ENCODE measurements at regions not wholly inside any gene's neighbourhood (a gene's known extent, or its start where the extent isn't known, plus 50 kb on each side); places are given as distances from the start of the nearest gene placed in this dataset.

- H3K36me3 Mint-ChIP-seq (ENCODE audit: low read depth) = no peaks in the 10 kb centered on the region
- no peaks in the 10 kb centered on the region for H3K27me3 Mint-ChIP-seq (ENCODE audit: low read depth)
- no peak overlapping the region for H3K4me3 Mint-ChIP-seq
- H3K27ac Mint-ChIP-seq = no peak overlapping the region
- TF ChIP-seq, protein P1, sequence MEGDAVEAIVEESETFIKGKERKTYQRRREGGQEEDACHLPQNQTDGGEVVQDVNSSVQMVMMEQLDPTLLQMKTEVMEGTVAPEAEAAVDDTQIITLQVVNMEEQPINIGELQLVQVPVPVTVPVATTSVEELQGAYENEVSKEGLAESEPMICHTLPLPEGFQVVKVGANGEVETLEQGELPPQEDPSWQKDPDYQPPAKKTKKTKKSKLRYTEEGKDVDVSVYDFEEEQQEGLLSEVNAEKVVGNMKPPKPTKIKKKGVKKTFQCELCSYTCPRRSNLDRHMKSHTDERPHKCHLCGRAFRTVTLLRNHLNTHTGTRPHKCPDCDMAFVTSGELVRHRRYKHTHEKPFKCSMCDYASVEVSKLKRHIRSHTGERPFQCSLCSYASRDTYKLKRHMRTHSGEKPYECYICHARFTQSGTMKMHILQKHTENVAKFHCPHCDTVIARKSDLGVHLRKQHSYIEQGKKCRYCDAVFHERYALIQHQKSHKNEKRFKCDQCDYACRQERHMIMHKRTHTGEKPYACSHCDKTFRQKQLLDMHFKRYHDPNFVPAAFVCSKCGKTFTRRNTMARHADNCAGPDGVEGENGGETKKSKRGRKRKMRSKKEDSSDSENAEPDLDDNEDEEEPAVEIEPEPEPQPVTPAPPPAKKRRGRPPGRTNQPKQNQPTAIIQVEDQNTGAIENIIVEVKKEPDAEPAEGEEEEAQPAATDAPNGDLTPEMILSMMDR (IDR thresholded peaks at IDR 0.05; ENCODE audit: unreplicated experiment in 3 of 3) = no peak
- H3K4me1 Mint-ChIP-seq = no peaks in the 10 kb centered on the region
- H3K9me3 Mint-ChIP-seq = no peaks in the 10 kb centered on the region
Measured at GRCh38 chr4:178083968-178084367, 641.7 kb upstream of the AGA start.

- H3K4me1 Mint-ChIP-seq = no peaks in the 10 kb centered on the region
- H3K36me3 Mint-ChIP-seq (ENCODE audit: low read depth) = no peaks in the 10 kb centered on the region
- H3K4me3 Mint-ChIP-seq = no peak overlapping the region
- no peaks in the 10 kb centered on the region for H3K27me3 Mint-ChIP-seq (ENCODE audit: low read depth)
- H3K9me3 Mint-ChIP-seq = no peaks in the 10 kb centered on the region
- TF ChIP-seq, protein P1 (IDR thresholded peaks at IDR 0.05; ENCODE audit: unreplicated experiment in 3 of 3) = no peak
- H3K27ac Mint-ChIP-seq = no peak overlapping the region
Measured at GRCh38 chr4:178086320-178086719, 644.1 kb upstream of the AGA start.

- no peaks in the 10 kb centered on the region for H3K4me1 Mint-ChIP-seq
- no peaks in the 10 kb centered on the region for H3K36me3 Mint-ChIP-seq (ENCODE audit: low read depth)
- H3K9me3 Mint-ChIP-seq = no peaks in the 10 kb centered on the region
- TF ChIP-seq, protein P1 (IDR thresholded peaks at IDR 0.05; ENCODE audit: unreplicated experiment in 3 of 3) = no peak
- H3K27me3 Mint-ChIP-seq (ENCODE audit: low read depth) = no peaks in the 10 kb centered on the region
- no peak overlapping the region for H3K27ac Mint-ChIP-seq
- H3K4me3 Mint-ChIP-seq = no peak overlapping the region
Measured at GRCh38 chr4:178090640-178091411, 648.6 kb upstream of the AGA start.

- no peaks in the 10 kb centered on the region for H3K36me3 Mint-ChIP-seq (ENCODE audit: low read depth)
- H3K4me3 Mint-ChIP-seq = no peak overlapping the region
- no peaks in the 10 kb centered on the region for H3K4me1 Mint-ChIP-seq
- H3K27me3 Mint-ChIP-seq (ENCODE audit: low read depth) = no peaks in the 10 kb centered on the region
- H3K27ac Mint-ChIP-seq = no peak overlapping the region
- no peaks in the 10 kb centered on the region for H3K9me3 Mint-ChIP-seq
- TF ChIP-seq, protein P1 (IDR thresholded peaks at IDR 0.05; ENCODE audit: unreplicated experiment in 3 of 3) = no peak
Measured at GRCh38 chr4:178102139-178102538, 659.9 kb upstream of the AGA start.

- no peaks in the 10 kb centered on the region for H3K4me1 Mint-ChIP-seq
Measured at GRCh38 chr4:178105242-178105641, 663.0 kb upstream of the AGA start.

More at GRCh38 chr4:178105242-178105641, 663.0 kb upstream of the AGA start:
- Mint-ChIP-seq H3K9me3 (no peaks in the 10 kb centered on the region), H3K4me3 (no peak overlapping the region), H3K36me3 (ENCODE audit: low read depth) (no peaks in the 10 kb centered on the region), H3K27ac (no peak overlapping the region), H3K27me3 (ENCODE audit: low read depth) (no peaks in the 10 kb centered on the region)
- TF ChIP-seq, protein P1 (IDR thresholded peaks at IDR 0.05; ENCODE audit: unreplicated experiment in 3 of 3) = no peak
